ENCODE measurements at regions not wholly inside any gene's neighbourhood (a gene's known extent, or its start where the extent isn't known, plus 50 kb on each side); places are given as distances from the start of the nearest gene placed in this dataset.
"Not testable (repeated sequence)": the region's sequence is repeated elsewhere in the genome, so short reads cannot be mapped to it uniquely, and the experiment has no call there.

- no peak for DNase-seq (ENCODE audit: low read depth)
These were observed 91.6 kb downstream of the FZD1 start for GRCh38 chr7:91355695-91356435.

GRCh38 chr7:91356915-91357314 lies 92.7 kb downstream of the FZD1 start:
- no peak for DNase-seq (ENCODE audit: low read depth)

- DNase-seq (ENCODE audit: low read depth), result peak; percentile 77
These were observed 93.1 kb downstream of the FZD1 start for GRCh38 chr7:91357379-91357778.

- peak; percentile 28 for DNase-seq (ENCODE audit: low read depth)
These were observed 93.7 kb downstream of the FZD1 start for GRCh38 chr7:91357901-91358300.

GRCh38 chr7:91358303-91358702 lies 94.1 kb downstream of the FZD1 start:
- no peak for DNase-seq (ENCODE audit: low read depth)

- not testable (repeated sequence) for DNase-seq (ENCODE audit: low read depth)
These were observed 100.9 kb downstream of the FZD1 start for GRCh38 chr7:91365097-91365496.

GRCh38 chr7:91366091-91366490 lies 101.9 kb downstream of the FZD1 start:
- no peak for DNase-seq (ENCODE audit: low read depth)

GRCh38 chr7:91367812-91368578 lies 103.8 kb downstream of the FZD1 start:
- no peak for DNase-seq (ENCODE audit: low read depth)

GRCh38 chr7:91372323-91372722 lies 108.1 kb downstream of the FZD1 start:
- no peak for DNase-seq (ENCODE audit: low read depth)

- DNase-seq (ENCODE audit: low read depth), result no peak
These were observed 109.0 kb downstream of the FZD1 start for GRCh38 chr7:91373111-91373800.

GRCh38 chr7:91374321-91374989 lies 110.2 kb downstream of the FZD1 start:
- peak; percentile 59 for DNase-seq (ENCODE audit: low read depth)

GRCh38 chr7:91375378-91375777 lies 111.1 kb downstream of the FZD1 start:
- DNase-seq (ENCODE audit: low read depth), result peak; percentile 50

- no peak for DNase-seq (ENCODE audit: low read depth)
These were observed 113.9 kb downstream of the FZD1 start for GRCh38 chr7:91378131-91378530.

- DNase-seq (ENCODE audit: low read depth), result peak; percentile 25
These were observed 115.0 kb downstream of the FZD1 start for GRCh38 chr7:91379236-91379635.

- DNase-seq (ENCODE audit: low read depth), result no peak
These were observed 115.8 kb downstream of the FZD1 start for GRCh38 chr7:91379991-91380390.

GRCh38 chr7:91383053-91383904 lies 119.0 kb downstream of the FZD1 start:
- DNase-seq (ENCODE audit: low read depth), result no peak

GRCh38 chr7:91383905-91384274 lies 119.7 kb downstream of the FZD1 start:
- no peak for DNase-seq (ENCODE audit: low read depth)

- DNase-seq (ENCODE audit: low read depth), result not testable (repeated sequence)
These were observed 130.5 kb downstream of the FZD1 start for GRCh38 chr7:91394757-91395156.

- not testable (repeated sequence) for DNase-seq (ENCODE audit: low read depth)
These were observed 131.1 kb downstream of the FZD1 start for GRCh38 chr7:91395313-91395712.

GRCh38 chr7:91397096-91397495 lies 132.9 kb downstream of the FZD1 start:
- no peak for DNase-seq (ENCODE audit: low read depth)

GRCh38 chr7:91397612-91398011 lies 133.4 kb downstream of the FZD1 start:
- DNase-seq (ENCODE audit: low read depth), result no peak

All from renal cortical epithelial cell (primary cell).